SW480 (cell line): ENCODE measurements at regions not wholly inside any gene's neighbourhood (a gene's known extent, or its start where the extent isn't known, plus 50 kb on each side); places are given as distances from the start of the nearest gene placed in this dataset.
"Not testable (repeated sequence)": the region's sequence is repeated elsewhere in the genome, so short reads cannot be mapped to it uniquely, and the experiment has no call there.

Source experiments
- DNase-seq: peaks from one replicate; pipeline ENCODE4 v3.0.0-alpha.2; 2016; ENCODE audit warnings: low spot score

DNA sequence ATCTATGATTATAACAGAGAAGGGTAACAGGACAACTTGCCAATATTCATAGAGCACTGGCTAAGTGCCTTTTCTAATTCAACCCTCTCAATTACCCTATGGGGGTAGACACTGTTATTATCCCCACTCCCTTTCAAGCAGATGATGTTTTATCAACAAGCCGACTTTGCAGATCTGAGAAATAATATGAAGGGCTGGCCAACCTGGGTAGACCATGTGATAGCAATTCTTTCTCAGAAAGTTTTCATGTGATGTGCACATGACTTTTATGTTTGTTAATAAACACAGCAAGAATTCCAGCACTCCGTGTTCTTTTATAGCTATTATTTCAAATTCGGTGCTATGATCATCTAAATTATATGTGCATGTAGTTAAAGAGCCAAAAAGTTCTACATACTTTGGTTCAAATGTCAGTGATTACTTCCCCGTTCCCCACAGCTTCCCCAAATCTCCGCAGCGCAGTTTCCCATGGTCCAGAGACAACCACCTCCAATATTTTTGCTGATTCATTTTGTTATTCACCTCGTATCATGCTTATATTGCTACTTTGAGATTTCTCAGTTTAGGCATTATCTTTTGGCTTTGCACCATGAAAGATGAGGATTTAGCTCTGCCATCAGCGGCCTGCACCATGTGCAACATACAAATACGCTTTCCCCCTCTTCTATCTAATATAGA is 96.7 kb upstream of the GADD45A start:
- DNase-seq: no peak

DNA sequence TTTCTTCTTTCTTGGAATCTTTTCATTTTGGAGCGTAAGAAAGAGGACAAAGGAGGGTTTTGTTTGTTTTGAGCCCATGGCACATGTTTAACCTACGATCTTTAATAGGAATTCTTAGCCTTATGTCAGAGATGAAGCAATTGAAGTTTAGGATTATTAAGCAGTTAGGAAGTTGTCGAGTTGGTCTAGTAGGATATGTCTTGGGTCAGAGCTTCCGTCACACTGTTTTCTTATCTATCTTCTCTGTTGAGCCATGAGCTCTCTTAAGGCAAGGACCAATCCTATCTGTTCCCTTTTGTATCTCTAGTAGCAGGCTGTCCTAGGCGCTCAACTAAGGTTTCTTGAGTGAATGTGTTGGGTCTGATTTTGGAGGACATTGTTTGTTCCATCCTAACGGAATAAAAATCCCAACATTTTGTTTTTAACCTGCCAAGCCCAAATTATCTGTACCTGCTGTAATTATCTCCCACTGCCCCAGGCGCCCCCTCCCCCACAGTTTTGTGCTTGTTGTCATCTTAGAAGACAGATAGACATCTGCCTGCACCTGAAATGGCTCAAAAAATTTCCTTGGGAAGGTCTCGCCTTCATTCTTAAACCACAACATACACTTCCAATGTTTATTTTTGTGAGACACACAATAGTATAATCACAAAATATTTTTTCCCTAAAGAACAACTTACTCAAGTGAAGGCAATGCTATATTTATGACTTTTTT is 95.3 kb upstream of the GADD45A start:
- no peak for DNase-seq

DNA sequence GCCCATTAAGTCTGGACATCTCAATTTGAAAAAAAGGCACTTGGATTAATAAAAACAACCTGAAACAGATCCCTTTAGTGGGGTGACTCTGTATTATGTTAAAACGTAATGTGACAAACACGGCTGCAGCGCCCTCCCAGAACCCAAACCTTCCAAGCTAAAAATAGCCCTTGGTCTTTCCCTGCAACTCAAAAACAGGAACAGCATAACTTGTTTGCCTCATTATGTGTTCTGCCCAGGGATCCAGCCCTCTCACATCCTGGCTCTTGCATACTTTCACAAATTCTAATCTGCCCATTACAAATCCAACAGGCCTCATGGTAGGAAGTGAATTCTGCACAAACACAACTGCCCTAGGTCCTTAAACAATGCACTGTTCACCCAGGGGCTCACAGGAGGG is 94.7 kb upstream of the GADD45A start:
- DNase-seq: no peak

DNA sequence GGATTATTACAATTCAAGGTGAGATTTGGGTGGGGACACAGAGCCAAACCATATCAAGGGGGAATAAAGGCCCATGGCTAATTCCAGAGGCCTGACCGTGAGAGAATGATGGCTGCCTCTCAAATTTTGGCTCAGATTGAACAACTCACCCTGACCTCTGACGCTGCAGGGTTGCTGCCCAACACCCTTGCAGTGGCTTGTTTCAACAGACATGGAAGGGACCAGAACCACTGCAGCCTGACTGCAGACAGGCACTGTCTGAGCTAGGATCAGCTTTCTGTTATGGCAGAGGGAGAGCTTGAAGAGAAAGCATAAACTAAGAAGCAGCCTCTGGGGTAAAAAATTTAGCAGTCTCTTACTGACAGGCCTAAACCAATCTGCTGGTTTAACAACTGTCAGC is 90.2 kb upstream of the GADD45A start:
- DNase-seq: no peak

DNA sequence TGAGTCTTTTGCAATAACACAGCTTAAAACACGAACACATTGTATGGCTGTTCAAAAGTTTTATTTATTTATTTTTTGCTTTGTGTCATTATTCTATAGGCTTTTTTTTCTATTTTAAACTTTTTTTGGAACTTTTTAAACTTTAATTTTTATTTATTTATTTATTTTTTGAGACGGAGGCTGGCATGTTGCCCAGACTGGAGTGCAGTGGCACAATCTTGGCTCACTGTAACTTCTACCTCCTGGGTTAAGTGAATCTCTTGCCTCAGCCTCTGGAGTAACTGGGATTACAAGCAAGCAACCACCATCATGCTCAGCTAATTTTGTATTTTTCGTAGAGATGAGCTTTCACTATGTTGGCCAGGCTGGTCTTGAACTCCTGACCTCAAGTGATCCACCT is 88.3 kb upstream of the GADD45A start:
- no peak for DNase-seq

DNA sequence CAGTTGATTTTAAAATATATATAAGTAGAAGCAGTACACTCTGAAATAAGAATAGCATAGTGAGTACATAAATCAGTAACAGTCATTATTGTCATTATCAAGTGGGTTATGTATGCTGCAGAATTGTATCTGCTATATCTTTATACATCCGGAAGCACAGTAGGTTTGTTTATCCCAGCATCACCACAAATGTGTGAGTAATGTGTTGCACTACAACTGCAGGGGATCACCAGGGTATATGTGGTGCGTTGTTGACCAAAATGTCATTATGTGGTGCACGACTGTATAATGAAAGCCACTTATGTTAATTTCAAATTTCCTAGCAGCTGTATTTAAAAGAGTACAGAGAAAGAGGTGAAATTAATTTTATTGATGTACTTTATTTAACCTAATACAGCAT is 87.7 kb upstream of the GADD45A start:
- peak; percentile 78 for DNase-seq

DNA sequence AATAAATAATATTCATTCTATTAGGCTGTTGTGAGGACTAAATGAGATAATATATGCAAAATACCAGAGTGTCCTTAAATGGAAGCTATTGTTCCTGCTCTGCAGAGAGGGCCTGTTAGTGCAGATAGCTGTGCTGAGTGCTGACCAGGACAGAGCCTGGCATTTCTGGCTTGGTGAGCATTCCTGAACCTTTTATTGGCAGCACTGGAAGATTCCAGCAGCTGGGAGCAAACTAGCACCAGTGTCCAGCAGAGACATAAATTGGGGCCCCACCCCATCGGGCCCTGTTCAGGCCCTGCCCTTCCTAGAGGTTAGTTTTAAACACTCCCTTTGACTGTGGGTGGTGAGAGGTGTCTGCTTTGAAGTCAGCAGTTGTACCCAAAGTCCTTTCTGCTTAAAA is 85.9 kb upstream of the GADD45A start:
- peak; percentile 75 for DNase-seq

DNA sequence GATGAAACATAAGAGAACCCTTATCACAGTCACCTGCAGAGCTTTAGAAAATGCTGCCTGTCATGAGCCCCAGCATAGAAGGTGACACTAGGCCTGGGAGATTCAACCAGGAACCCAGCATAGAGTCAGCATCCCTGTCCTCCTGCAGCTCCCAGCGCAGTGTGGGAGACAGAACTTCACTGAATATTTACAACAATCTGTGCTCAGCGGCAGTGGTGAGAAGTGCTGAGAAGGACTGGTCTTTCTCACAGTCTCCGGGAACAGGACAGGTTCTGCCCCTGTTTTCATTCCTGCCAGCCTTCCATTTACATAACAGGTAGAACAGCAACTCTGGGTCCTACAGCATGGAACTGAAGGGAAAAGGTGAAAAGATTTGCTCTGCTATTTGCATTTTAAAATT is 83.5 kb upstream of the GADD45A start:
- DNase-seq: no peak

DNA sequence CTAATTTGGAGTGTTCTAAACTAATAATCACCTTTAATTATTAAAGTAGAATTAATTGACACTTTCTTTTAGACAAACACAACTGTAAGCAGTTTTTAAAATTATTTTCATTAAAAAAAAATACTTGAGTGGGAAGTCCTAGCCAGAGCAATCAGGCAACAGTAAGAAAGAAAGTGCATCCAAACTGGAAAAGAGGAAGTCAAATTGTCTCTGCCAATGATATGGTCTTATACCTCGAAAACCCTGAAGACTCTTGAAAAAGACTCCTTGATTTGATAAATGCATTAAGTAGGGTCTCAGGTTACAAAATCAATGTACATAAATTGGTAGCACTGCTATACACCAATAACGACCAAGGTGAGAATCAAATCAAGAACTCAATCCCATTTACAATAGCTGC is 83.0 kb upstream of the GADD45A start:
- DNase-seq: no peak

DNA sequence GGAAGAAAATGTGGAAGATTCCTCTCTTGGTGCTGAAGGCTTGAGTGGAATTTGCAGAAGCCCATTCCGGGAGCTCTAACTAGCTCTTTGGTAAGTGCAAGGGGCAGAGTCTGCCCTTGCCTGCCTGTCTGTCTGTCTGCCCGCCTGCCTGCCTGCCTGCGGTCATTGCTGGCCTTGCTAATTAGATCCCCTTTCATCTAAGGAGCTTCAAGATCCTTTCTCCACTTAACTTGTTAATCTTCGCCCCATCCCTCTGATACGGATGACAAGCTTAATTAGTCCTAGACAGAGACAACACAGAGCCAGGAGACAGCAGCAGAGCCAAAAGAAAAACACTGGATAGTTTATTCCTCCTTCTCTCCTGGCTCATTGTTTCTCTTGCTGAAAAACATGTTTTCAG is 80.2 kb upstream of the GADD45A start:
- DNase-seq: no peak

DNA sequence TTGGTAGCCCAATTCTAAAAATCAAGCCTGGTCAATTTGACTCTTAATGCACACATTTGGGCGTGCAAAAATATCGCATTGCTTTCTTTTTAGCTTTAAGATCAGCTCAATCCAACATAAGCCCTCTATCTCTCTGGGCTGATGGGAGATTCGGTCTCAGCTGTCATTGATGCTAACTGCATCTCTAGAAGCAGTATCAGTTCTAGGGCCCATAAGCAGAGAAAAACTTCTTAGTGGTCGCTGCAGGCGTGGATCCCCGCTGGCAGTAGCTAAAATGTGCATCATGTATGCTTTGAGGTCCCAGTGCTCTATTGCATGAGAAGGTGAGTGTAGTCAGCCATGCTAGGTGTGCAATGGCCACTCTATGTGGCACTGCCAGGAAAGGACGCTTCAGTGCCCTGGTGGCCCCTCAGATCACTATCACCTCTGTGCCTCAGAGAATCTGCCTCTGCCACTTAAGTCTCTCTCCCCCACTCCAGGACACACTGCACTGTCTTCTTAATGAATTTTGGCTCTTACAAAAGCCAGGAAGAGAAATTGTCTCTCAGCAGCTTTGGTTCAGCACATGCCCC is 79.7 kb upstream of the GADD45A start:
- no peak for DNase-seq

DNA sequence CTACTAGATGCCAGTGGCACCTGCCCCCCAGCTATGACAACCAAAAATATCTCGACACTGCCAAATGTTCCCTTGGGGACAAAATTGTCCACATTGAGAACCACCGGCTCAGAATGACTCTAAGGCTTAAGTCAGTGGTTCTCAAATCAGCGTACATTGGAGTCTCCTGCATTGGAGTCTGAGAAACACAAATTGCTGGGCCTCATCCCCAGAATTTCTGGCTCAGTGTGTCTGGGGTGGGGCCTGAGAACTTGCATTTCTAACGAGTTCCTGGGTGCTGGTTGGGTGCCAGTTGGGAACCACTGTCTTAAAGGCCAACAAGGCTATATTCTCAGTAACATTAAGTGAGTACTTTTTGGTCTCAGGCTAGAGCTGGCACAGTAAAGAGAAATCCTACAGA is 77.7 kb upstream of the GADD45A start:
- DNase-seq: no peak

DNA sequence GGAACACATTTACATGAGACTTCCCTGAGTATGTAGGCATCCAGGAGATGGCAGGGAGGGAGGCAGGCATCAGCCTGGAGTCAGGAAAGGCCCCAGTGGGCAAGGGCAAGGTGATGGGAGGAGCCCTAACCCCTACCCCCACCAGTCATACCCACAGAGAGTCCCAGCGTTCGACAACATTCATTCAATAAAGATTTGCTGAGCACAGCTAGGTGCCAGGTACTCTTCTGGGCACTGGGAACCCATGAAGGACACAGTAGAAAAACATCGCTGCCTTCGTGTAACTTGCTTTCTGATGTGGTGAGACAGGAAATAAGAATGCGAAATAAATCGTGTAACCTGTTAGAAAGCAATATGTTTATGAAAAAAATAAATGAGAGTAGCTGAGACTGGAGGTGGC is 77.3 kb upstream of the GADD45A start:
- DNase-seq: no peak

DNA sequence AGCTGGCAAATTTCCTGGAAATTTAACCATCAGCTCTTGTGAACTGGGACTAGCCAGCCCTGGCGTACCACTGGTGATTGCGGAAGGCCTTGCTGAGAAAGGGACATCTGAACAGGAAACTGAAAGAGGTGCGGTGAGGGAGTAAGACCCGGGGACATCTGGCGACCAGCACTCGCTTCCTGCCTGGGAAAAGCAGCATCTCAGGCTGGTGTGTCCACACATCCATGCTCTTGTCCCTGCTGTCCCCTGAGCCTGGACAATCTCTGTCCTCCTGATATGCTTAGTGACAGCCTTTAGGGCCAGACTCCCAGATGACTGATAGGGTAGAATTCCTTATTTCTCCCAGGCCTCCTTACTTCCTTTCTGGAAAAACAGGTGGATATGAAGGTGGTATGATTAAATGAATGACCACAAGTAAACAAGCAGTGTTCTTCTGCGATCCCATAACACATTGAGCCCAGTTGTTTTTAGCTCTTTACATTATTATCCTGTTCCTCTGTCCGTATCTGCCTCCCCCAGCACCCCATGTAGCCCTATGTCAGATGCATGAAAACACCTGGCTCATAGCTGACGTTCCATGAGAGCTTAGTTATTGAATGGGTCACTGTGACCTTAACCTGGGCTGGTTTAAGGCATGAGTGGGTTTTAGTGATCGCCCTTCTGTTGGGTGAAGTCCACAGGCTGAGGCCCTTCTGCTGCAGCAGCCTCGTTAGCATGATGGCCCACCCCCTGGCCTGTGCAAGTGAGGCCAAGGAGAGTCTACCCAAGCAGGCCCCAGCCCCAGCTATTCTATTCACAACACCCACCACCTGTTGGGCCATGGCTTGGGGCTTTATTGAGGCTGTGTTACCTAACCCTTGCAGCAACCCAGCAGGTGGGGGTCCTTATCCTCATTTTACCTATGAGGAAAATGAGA is 76.1 kb upstream of the GADD45A start:
- DNase-seq: no peak

DNA sequence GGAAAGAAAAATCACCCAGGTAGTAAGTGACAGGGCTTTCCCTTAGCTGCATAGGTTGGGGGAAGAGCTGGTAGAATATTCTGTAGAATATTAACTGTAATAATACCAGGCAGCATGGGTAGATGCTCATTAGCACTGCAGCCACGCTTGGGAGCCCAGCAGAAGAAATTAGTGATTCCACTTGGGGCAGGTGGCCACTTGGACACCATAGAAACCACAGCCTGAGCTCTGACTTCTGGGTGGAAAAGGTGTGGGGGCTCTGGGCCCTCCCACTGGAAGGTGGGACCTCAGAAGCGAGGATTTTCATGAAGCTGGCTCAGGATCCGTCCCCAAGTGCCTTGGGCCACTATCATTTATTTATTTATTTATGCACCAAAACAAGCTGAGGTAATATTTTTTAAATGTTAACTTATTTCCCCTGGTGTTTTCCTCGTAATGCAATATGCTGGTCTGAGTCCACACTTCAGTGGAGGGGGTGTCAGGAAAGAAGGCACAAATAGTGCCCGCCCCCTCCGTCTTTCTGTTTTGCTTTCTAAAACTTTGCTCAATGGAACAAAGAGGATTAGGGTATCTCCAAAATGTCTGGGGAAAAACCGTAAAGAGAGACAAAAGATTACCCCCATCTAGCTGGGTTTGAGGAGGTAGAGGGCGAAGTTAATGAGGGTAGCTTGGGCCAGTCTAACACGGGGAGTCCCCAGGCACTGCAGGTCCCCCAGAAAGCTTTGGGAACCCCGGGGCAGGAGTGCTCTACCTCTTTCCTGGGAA is 75.2 kb upstream of the GADD45A start:
- no peak for DNase-seq

DNA sequence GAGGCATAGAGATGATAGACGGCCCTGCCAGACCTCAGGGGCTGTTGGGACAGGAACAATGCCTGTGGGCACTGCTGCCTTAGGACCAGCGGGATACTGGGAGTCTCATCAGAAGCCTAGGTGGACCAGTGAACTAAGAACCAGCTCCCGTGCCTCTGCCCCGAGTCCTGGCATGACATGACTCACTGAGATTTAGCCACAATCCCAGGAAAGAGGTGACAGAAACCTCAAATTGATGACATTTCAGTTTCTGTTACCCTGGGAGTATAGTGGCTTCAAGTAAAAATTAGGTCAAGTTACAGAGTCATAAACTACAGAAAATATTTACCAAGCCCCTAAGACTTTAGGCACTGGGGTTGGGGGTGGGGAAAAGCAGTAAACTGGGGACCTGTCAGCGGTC is 74.6 kb upstream of the GADD45A start:
- peak; percentile 43 for DNase-seq

DNA sequence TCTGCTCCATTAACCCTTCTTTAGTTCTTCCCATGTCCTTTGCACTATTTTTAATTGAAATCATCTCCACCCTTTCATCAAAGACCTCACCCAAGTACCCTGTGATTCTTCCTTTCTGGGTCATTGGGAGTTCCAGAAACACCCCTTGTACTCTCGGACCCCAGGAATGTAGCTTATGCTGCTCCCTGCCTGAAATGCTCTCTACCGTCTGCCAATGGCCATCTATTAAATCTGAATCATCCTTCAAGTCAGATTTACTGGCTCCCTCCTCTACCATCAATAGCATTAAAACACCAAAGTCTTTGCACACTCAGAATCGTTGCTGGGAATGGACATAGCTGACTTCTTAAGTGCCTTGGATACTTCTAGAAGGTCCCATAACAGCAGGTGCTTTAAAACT is 73.2 kb upstream of the GADD45A start:
- DNase-seq: no peak

DNA sequence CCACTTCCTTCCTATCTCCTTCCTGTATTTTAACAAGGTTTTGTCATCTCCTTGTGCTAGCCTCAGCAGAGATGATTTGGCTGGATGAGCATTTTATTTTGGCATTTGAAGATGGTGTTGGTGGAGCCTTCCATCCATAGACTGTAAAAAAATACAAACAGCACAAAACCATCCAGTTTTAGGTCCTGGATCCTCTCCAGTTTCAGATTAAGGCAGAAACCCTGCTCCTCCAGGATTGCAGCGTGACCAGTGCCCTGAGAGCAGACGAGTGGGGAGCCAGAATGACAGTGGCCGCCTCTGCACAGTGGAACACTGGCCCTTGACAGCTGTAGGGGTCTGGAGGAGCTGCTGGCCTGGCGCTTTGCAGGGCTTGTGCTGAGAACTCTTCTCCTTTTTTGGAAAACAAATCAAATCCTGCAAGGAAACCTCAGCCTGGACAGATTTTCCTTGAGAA is 72.2 kb upstream of the GADD45A start:
- no peak for DNase-seq

DNA sequence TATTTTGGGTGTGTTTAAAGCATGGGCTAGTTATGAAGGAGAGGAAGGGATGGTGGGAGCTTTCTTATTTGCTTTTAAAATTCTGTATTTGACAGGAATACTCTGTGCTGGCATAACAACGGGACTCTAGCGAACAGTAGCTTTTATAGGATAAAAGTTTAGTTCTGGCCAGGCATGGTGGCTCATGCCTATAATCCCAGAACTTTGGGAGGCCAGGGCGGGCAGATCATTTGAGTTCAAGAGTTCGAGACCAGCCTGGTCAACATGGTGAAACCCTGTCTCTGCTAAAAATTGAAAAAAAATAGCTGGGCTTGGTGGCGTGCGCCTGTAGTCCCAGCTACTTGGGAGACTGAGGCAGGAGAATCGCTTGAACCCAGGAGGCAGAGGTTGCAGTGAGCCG is 71.5 kb upstream of the GADD45A start:
- not testable (repeated sequence) for DNase-seq

DNA sequence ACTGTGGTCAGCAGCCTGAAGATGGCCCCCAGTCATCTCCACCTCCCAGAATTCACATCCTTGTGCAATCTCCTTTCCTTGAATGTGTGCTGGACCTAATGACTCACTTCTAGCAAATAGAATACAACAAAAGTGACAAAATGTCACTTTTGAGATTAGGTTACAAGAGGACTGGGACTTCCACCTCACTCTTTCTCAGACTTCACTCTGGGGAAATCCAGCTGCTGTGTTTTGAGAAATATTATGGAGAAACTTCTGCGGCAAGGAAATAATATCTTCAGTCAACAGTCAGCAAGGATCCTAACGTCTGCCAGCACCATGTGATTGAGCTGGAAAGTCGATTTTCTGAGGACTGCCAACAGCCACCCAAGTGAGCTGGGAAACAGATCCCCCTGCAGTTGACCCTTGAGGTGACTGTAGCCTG is 70.5 kb upstream of the GADD45A start:
- DNase-seq: no peak

DNA sequence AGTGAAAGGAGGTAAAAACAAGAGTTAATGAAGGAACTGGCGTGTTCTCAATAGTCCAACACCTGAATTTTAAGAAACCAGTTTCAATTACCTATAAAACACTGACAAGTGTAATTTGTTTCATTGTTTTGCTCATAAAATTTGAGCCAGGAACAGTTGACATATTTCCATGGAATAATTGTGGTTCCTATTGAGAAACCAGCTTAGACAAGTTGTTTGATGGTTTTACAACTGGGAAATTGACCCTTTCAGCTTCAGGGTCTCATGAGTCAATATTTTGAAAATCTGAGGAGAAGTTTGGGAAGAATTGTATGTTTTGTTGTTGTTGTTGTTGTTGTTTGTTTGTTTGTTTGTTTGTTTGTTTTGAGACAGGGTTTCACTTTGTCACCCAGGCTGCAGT is 69.1 kb upstream of the GADD45A start:
- no peak for DNase-seq
